Retinal pigment epithelial cell (primary cell): ENCODE measurements at regions not wholly inside any gene's neighbourhood (a gene's known extent, or its start where the extent isn't known, plus 50 kb on each side); places are given as distances from the start of the nearest gene placed in this dataset.

Experiments used
- DNase-seq: peaks from one replicate; pipeline ENCODE4 v3.0.0-alpha.2; 2010; ENCODE audit warnings: low read depth
- H3K4me3 ChIP-seq: 2 replicates; pipeline ENCODE4 v1.5.1; 2011; ENCODE audit warnings: mild to moderate bottlenecking, low read length, control low read depth, moderate library complexity
- TF ChIP-seq, protein P1 (sequence below): conservative IDR thresholded peaks from 2 replicates; pipeline ENCODE4 v1.5.1; 2011; ENCODE audit warnings: low read depth, low read length, control low read depth, inconsistent platforms

DNA sequence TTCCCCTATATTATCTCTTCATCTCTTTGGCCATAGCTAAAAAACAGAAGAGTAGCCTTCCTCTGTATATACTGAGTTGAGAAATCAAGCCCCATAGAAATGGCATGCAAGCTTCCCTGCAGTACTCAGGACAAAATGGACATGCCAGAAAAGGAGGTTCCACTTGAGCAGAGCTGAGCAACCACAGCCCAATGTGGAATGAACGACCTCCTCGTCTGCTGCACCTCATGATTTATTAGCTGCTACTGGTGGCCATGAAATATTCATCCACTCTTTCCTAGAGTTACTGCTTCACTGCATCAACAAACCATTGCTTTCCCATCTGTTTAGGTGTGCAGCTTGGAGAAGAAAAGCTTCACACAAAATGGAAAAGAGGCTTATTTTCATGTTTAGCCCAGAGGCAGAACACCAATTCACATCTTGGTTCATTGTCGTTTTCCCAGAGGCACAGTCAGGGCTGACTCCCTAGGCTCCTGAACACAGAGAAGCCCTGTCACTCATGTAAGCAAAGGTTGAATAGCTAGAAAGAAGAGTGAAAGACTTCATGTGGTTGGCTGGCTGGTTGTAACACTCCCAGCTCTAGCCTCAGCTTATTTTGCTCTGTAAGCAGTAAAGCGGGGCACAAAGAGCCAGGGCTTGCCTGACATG, 148.0 kb downstream of the TSEN15 start:
- DNase-seq, result no peak
- TF ChIP-seq, protein P1, sequence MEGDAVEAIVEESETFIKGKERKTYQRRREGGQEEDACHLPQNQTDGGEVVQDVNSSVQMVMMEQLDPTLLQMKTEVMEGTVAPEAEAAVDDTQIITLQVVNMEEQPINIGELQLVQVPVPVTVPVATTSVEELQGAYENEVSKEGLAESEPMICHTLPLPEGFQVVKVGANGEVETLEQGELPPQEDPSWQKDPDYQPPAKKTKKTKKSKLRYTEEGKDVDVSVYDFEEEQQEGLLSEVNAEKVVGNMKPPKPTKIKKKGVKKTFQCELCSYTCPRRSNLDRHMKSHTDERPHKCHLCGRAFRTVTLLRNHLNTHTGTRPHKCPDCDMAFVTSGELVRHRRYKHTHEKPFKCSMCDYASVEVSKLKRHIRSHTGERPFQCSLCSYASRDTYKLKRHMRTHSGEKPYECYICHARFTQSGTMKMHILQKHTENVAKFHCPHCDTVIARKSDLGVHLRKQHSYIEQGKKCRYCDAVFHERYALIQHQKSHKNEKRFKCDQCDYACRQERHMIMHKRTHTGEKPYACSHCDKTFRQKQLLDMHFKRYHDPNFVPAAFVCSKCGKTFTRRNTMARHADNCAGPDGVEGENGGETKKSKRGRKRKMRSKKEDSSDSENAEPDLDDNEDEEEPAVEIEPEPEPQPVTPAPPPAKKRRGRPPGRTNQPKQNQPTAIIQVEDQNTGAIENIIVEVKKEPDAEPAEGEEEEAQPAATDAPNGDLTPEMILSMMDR, result no peak
- H3K4me3 ChIP-seq, result no peak overlapping the region

DNA sequence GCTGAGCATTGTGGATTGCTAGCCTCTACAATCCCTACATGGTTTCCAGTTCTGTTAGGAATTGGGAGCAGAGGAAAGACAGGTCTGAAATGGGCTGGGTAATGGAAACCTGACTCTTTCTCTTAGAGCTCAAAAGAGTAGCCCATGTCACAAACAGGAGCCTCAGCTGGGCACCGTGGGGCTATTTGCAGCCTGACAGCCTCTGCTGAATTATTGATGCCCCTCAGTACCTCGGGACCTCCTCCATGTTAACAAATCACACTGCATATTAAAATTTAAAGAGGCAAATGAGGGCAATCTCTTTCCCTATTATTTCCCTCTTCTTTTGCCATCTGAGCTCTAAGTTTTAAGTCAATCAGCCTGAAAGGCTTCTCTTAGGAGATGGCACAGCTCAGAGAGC, 157.1 kb downstream of the TSEN15 start:
- no peak for DNase-seq
- TF ChIP-seq, protein P1, result no peak
- H3K4me3 ChIP-seq, result no peak overlapping the region

DNA sequence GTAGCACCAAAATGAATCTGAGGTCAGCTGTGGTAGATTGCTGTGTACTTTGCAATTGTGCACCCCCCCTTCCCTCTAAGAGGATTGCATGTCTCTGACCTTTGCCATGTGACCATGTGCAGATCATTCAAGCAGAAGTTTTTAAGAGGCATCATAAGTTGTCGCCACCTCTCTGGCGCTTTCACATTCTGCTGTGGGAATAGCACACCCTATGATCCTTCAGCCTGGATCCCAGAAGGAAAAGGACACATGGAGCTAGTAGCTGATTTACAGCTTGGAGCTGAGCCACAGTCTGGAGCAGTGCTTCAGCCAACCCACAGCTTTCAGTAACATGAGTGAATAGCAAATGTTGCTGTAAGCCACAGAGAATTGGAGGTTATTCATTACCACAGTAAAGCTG, 158.5 kb downstream of the TSEN15 start:
- DNase-seq, result peak; percentile 72
- TF ChIP-seq, protein P1, result no peak
- H3K4me3 ChIP-seq, result no peak overlapping the region

DNA sequence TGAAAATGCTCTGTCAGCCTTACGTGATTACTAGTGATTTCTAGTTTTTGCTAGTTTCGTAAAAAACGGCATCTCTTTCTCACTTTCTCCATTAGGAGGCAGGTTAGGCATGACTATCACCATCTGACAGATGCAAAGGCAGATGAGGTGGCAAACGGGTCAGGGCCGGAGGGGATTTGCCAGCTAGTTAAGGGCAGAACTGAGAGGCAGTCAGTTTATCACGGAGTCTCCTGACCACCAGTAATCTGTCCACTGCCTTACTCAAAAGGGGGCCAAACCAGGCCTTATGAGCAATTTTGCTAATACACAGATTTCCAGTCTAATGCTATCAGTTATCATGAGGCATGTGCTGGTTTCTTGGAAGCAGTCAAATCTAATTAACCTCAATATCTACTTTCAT, 159.3 kb downstream of the TSEN15 start:
- peak; percentile 19 for DNase-seq
- TF ChIP-seq, protein P1, result peak; percentile 25
- no peak overlapping the region for H3K4me3 ChIP-seq

DNA sequence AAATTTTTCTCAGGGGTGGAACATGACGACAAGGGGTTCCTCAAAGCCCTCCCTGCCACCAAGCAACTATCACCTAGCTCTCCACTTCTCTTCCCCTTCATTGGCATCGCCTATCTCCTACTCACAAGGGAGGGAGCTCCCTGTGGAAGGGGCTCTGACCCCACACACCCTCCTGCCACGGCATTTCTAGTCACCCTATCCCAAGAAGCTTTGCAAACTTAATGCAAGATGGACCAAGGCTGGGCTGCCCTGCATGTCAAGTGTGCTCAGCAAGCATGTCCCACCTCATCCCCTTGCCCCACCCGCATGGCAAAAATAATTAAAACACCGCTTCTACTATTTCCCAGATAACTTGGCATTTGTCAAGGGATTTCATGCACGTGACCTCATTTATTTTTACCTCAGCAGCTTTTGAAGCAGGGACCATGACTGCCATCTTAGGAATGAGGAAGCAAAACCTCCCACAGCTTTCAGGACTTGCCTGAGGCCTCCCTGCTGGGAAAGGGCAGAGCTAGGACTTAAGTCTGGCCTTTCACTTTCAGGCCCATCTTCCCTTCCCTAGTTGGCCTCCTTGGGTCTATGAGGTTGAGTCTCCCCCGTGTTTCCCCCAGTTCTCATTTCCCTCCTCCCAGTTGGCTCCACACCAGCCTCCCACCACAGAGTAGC, 161.3 kb downstream of the TSEN15 start:
- DNase-seq, result peak; percentile 59
- H3K4me3 ChIP-seq, result no peak overlapping the region
- TF ChIP-seq, protein P1, result no peak

DNA sequence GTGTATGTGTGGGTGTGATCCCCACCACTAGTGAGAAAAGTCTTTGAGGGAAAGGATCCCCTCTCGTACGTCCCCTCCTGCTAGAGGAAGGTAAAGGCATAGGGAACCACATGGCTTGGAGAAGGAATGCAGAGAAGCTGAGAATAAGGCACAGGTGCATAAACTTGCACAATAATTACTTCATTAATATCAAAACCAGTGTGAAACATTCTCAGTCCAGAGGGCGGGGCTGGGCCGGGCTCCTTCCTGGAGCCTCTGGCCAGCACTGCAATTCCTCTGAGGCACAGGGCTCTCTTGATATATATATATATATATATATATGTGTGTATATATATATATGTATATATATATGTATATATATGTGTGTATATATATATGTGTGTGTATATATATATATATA, 162.6 kb downstream of the TSEN15 start:
- TF ChIP-seq, protein P1, result no peak
- DNase-seq, result no peak

DNA sequence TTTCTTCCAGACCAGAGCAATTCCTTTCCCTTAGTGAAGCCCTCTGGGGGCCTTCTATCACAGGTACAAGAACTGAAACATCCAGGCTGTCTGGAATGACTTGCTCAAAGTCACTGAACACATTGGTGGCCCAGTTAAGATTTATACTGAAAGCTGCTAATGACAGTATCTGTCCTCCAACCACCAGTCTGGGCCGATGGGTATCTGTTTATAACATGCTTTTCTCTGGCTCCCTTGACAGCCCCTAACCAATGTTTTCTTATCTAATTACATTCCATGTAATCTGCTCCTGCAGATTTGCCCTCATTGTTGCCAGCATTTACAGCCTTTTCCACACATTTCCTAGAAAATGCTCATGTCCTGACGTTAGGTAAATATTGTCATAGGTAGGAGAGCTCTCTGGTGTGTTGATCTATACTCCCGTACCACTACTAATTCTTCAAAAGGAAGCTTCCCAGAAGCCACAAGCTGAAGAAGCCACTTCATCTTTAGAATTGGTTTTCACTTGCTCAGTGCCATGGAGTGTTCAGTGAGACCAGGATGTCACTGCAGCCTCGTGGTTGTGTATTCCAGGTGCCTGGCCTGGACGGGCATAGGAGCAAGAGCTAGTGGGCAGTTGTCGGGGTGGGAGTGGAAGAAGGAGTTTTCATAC, 163.9 kb downstream of the TSEN15 start:
- DNase-seq, result no peak
- H3K4me3 ChIP-seq, result no peak overlapping the region
- TF ChIP-seq, protein P1, result no peak

More for the DNA sequence above, 162.6 kb downstream of the TSEN15 start:
- H3K4me3 ChIP-seq, result no peak overlapping the region
